MM.1S (cell line): ENCODE measurements at regions not wholly inside any gene's neighbourhood (a gene's known extent, or its start where the extent isn't known, plus 50 kb on each side); places are given as distances from the start of the nearest gene placed in this dataset.

Experiments used
- CTCF ChIP-seq: fragments of 300-600 bp; sonication (generic); IDR thresholded peaks from 2 replicates; pipeline ENCODE4 v1.5.1; 2016; ENCODE audit warnings: antibody characterized with exemption, low read length, mixed read lengths
- EZH2phosphoT487 ChIP-seq: fragments of 300-600 bp; sonication (generic); IDR thresholded peaks from 2 replicates; pipeline ENCODE4 v1.6.1; 2018; ENCODE audit warnings: antibody characterized with exemption, low read length

GRCh38 chr7:36082216-36082615 is 70.8 kb upstream of the EEPD1 start:
- TF ChIP-seq EZH2phosphoT487 (no peak), CTCF (no peak)
